Neural cell (in vitro differentiated cells): ENCODE measurements at regions not wholly inside any gene's neighbourhood (a gene's known extent, or its start where the extent isn't known, plus 50 kb on each side); places are given as distances from the start of the nearest gene placed in this dataset.
"Not testable (repeated sequence)": the region's sequence is repeated elsewhere in the genome, so short reads cannot be mapped to it uniquely, and the experiment has no call there.

Experiments
- H2AFZ ChIP-seq: fragments of 200-600, 300-800 bp; sonication (generic), shearing (Covaris generic); 2 replicates; pipeline ENCODE4 v1.6.0; 2014; ENCODE audit warnings: low read depth, mild to moderate bottlenecking, antibody characterized with exemption, low read length, moderate library complexity
- H3F3A ChIP-seq: fragments of 200-600 bp; shearing (Covaris generic); 2 replicates; pipeline ENCODE4 v1.6.1; 2016; ENCODE audit warnings: mild to moderate bottlenecking, moderate library complexity, mixed read lengths, antibody characterized with exemption, low read length; ENCODE audit not compliant: insufficient read depth, poor library complexity, severe bottlenecking
- H3K27ac ChIP-seq: fragments of 200-600, 300-800 bp; sonication (generic), shearing (Covaris generic); 2 replicates; pipeline ENCODE4 v1.5.1; 2014; ENCODE audit warnings: mild to moderate bottlenecking, low read length, moderate library complexity
- H3K27me3 ChIP-seq: fragments of 300-800, 200-600 bp; sonication (generic), shearing (Covaris generic); 2 replicates; pipeline ENCODE4 v1.6.0; 2014; ENCODE audit warnings: mild to moderate bottlenecking, low read depth, low read length, moderate library complexity; ENCODE audit not compliant: insufficient read depth
- H3K36me3 ChIP-seq: fragments of 300-800, 200-600 bp; sonication (generic), shearing (Covaris generic); 2 replicates; pipeline ENCODE4 v1.5.1; 2014; ENCODE audit warnings: mild to moderate bottlenecking, antibody characterized with exemption, low read length, moderate library complexity; ENCODE audit not compliant: insufficient read depth
- H3K4me2 ChIP-seq: fragments of 300-800, 200-600 bp; sonication (generic), shearing (Covaris generic); 2 replicates; pipeline ENCODE4 v1.6.0; 2014; ENCODE audit warnings: mild to moderate bottlenecking, low read length
- H3K4me3 ChIP-seq: fragments of 300-800, 200-600 bp; sonication (generic), shearing (Covaris generic); 2 replicates; pipeline ENCODE4 v1.5.1; 2014; ENCODE audit warnings: mild to moderate bottlenecking, low read length, moderate library complexity
- H3K79me2 ChIP-seq: fragments of 200-600 bp; shearing (Covaris generic); replicated peaks from 2 replicates; pipeline ENCODE4 v1.6.0; 2014; ENCODE audit warnings: mild to moderate bottlenecking, low read length, moderate library complexity; ENCODE audit not compliant: insufficient read depth
- H3K9ac ChIP-seq: fragments of 300-800, 200-600 bp; sonication (generic), shearing (Covaris generic); 2 replicates; pipeline ENCODE4 v1.6.1; 2016; ENCODE audit warnings: mild to moderate bottlenecking, low read length, mixed read lengths
- H3K9me2 ChIP-seq: fragments of 200-600 bp; shearing (Covaris generic); 2 replicates; pipeline ENCODE4 v1.6.1; 2016; ENCODE audit warnings: mild to moderate bottlenecking, low read length, mixed read lengths; ENCODE audit not compliant: insufficient read depth
- H3K9me3 ChIP-seq: fragments of 200-600, 300-800 bp; sonication (generic), shearing (Covaris generic); 2 replicates; pipeline ENCODE4 v1.6.1; 2016; ENCODE audit warnings: mild to moderate bottlenecking, mixed run types, low read length, moderate library complexity, mixed read lengths
- H4K20me1 ChIP-seq: fragments of 200-600 bp; shearing (Covaris generic); 2 replicates; pipeline ENCODE4 v1.6.1; 2016; ENCODE audit warnings: mild to moderate bottlenecking, mixed run types; ENCODE audit not compliant: insufficient read depth
- EP300 ChIP-seq: fragments of 450-650 bp; conservative IDR thresholded peaks from 2 replicates; pipeline ENCODE4 v1.6.1; 2014; ENCODE audit warnings: antibody characterized with exemption, mild to moderate bottlenecking, moderate library complexity; ENCODE audit not compliant: poor library complexity, severe bottlenecking
- EZH2 ChIP-seq: fragments of 200-600, 300-800 bp; shearing (Covaris generic), sonication (generic); IDR thresholded peaks from 2 replicates; pipeline ENCODE4 v1.6.1; 2014; ENCODE audit warnings: antibody characterized with exemption, low read length, borderline replicate concordance, mild to moderate bottlenecking; ENCODE audit not compliant: insufficient read depth, poor library complexity, severe bottlenecking
- RAD21 ChIP-seq: fragments of 450-650 bp; conservative IDR thresholded peaks from 2 replicates; pipeline ENCODE4 v1.6.1; 2014; ENCODE audit warnings: antibody characterized with exemption, mild to moderate bottlenecking, moderate library complexity
- REST ChIP-seq: IDR thresholded peaks from 2 replicates; pipeline ENCODE4 v1.6.1; 2012; ENCODE audit warnings: borderline replicate concordance

- Histone ChIP-seq H3K4me2 (no peak overlapping the region), H3F3A (no peaks in the 10 kb centered on the region), H3K4me3 (no peak overlapping the region), H4K20me1 (no peaks in the 10 kb centered on the region), H3K27ac (no peak overlapping the region), H3K79me2 (no peaks in the 10 kb centered on the region), H3K9ac (no peak overlapping the region), H2AFZ (no peak overlapping the region), H3K27me3 (no peaks in the 10 kb centered on the region), H3K36me3 (no peaks in the 10 kb centered on the region), H3K9me2 (no peaks in the 10 kb centered on the region), H3K9me3 (no peaks in the 10 kb centered on the region)
- TF ChIP-seq RAD21 (no peak), REST (no peak)
Observed at GRCh38 chr13:62721893-62722292, 1306.2 kb upstream of the PCDH20 start.

GRCh38 chr13:62711948-62712347 lies 1296.3 kb upstream of the PCDH20 start:
- H4K20me1 ChIP-seq, H3K9me2 ChIP-seq, H3K36me3 ChIP-seq, H3K4me3 ChIP-seq, H3K79me2 ChIP-seq, H3K27ac ChIP-seq, H3K9ac ChIP-seq, H3K27me3 ChIP-seq, H3K9me3 ChIP-seq, H3F3A ChIP-seq, H3K4me2 ChIP-seq, H2AFZ ChIP-seq: not testable (repeated sequence)

- H3K4me2 ChIP-seq: no peak overlapping the region
- H3K27me3 ChIP-seq: no peaks in the 10 kb centered on the region
- no peaks in the 10 kb centered on the region for H3K79me2 ChIP-seq
- H4K20me1 ChIP-seq: no peaks in the 10 kb centered on the region
- no peak overlapping the region for H3K9ac ChIP-seq
- no peak overlapping the region for H3K27ac ChIP-seq
- H3K4me3 ChIP-seq: no peak overlapping the region
- peak; percentile 11 for TF ChIP-seq EP300
- no peak for TF ChIP-seq RAD21
- no peak for TF ChIP-seq EZH2
- no peaks in the 10 kb centered on the region for H3K9me2 ChIP-seq
- H3F3A ChIP-seq: no peaks in the 10 kb centered on the region
- no peak overlapping the region for H2AFZ ChIP-seq
- no peaks in the 10 kb centered on the region for H3K36me3 ChIP-seq
- no peaks in the 10 kb centered on the region for H3K9me3 ChIP-seq
Observed at GRCh38 chr13:62710787-62711186, 1295.1 kb upstream of the PCDH20 start.

- H3K36me3 ChIP-seq: no peaks in the 10 kb centered on the region
- no peaks in the 10 kb centered on the region for H3K27me3 ChIP-seq
- H3K9ac ChIP-seq: no peak overlapping the region
- no peak overlapping the region for H3K27ac ChIP-seq
- H3K9me3 ChIP-seq: no peaks in the 10 kb centered on the region
- H3K4me3 ChIP-seq: no peak overlapping the region
- no peaks in the 10 kb centered on the region for H4K20me1 ChIP-seq
- H3K9me2 ChIP-seq: no peaks in the 10 kb centered on the region
- H3K4me2 ChIP-seq: no peak overlapping the region
- no peak overlapping the region for H2AFZ ChIP-seq
- H3K79me2 ChIP-seq: no peaks in the 10 kb centered on the region
- no peak for TF ChIP-seq RAD21
- H3F3A ChIP-seq: no peaks in the 10 kb centered on the region
Observed at GRCh38 chr13:62706048-62706447, 1290.4 kb upstream of the PCDH20 start.
